GM19238 (cell line): ENCODE measurements at regions not wholly inside any gene's neighbourhood (a gene's known extent, or its start where the extent isn't known, plus 50 kb on each side); places are given as distances from the start of the nearest gene placed in this dataset.
"Not testable (repeated sequence)": the region's sequence is repeated elsewhere in the genome, so short reads cannot be mapped to it uniquely, and the experiment has no call there.

Experiments used
- DNase-seq: peaks from one replicate; pipeline ENCODE4 v3.0.0; 2011; ENCODE audit warnings: low spot score; ENCODE audit not compliant: insufficient read length

DNA sequence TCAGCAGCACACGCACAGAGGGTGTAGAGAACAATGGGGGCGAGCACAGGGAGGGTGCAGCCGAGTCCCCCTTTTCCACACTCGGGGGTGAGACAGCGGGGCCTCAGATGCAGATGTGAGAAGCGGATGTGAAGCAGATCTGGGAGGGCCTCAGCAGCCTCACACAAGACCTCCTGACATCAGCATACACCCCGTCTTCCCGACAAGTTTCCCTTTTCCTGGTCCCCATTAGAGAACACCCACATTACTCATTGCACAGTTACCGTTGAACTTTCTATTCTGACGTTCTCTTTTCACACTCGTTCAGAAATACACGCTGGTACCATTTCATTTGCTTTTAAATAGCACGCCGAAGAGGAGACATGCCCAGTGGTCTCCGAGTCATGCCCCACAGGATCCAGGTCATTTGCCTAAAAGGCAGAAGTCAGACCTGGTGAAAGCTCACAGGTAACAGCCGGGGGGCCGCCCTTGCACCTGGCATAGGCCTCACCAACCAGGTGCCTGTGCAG is 129.5 kb upstream of the ID2 start:
- DNase-seq, result no peak

- DNase-seq, result no peak
Observed at GRCh38 chr2:8553643-8554042, 128.2 kb upstream of the ID2 start.

DNA sequence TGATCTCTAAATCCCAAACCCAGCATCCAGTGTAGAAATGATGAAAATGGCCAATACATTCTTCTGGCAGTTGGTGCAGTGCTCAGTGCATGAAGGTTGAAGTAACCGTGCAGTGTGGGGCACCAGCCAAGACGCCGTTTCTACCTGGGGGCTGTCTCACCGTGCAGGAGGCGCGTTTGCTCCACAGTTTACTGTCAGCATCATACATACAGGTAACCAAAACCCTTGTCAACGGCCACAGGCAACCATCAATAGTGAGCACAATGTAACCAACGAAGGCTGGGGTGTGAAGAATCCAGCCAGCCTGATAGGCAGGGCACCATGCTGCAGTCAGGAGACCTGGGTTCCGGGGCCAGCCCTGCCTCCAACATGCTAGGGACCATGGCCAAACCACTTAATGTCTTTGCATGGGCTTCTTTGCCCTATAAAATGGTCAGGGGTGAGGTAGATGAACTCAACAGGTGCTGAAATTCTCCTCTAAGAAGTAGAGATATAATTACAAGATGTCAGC is 127.5 kb upstream of the ID2 start:
- no peak for DNase-seq

GRCh38 chr2:8555543-8555942 is 126.3 kb upstream of the ID2 start:
- no peak for DNase-seq

DNA sequence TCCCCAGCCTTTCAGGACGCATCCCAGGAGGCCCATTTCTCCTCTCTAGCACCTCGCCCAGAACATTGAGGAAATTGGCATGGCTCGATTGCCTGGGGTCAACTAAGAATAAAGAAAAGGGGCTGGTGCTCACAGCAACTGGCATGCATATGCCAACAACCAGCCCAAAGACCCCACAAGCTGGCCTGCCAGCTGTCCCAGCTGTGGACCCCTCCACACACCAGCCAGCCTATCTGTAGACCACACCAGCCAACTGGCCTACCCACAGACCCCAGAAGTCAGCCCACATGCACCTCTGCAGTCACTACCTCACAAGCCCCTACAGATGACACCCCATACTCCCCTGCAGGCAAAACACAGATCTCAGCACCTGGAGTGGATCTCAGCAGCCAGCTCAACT is 123.8 kb upstream of the ID2 start:
- no peak for DNase-seq

DNA sequence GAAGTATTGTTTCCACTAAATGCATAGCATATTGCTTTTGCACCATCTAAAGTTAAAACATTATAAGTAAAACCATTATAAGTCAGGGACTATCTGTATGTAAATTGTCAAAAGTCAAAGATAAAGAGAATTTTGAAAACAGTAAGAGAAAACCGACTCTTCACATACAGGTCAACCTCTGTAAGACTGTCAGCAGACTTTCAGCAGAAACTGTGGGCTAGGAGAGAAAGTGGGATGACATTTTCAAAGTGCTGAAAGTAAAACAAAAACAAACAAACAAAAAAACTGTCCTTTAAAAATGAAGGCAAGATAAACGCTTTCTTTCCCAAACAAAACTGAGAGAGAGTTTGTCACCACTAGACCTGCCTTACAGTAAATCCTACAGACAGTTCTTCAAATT is 122.9 kb upstream of the ID2 start:
- DNase-seq, result no peak

DNA sequence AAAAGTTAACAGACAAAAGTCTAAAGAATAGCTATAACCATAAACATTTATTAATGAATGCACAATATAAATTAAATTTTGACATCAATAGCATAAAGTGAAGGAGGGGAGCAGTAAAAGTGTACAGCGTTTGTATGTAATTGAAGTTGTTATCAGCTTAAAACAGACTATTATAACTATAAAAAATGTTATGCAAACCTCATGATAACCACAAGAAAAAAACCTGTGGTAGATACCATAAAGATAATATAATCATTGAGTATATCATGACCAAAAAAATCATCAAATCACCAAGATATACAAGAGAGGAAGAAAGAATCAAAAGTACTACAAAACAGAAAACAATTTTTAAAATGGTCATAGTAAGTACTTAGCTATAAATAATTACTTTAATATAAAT is 122.1 kb upstream of the ID2 start:
- DNase-seq, result no peak

DNA sequence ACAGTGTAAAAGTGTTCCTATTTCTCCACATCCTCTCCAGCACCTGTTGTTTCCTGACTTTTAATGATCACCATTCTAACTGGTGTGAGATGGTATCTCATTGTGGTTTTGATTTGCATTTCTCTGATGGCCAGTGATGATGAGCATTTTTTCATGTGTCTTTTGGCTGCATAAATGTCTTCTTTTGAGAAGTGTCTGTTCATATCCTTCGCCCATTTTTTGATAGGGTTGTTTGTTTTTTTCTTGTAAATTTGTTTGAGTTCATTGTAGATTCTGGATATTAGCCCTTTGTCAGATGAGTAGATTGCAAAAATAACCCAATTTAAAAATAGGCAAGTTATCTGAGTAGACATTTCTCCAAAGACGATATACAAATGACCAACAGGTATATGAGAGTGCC is 120.2 kb upstream of the ID2 start:
- not testable (repeated sequence) for DNase-seq

- DNase-seq, result no peak
Observed at GRCh38 chr2:8563814-8564474, 117.9 kb upstream of the ID2 start.

- DNase-seq, result no peak
Observed at GRCh38 chr2:8564475-8564874, 117.4 kb upstream of the ID2 start.

DNA sequence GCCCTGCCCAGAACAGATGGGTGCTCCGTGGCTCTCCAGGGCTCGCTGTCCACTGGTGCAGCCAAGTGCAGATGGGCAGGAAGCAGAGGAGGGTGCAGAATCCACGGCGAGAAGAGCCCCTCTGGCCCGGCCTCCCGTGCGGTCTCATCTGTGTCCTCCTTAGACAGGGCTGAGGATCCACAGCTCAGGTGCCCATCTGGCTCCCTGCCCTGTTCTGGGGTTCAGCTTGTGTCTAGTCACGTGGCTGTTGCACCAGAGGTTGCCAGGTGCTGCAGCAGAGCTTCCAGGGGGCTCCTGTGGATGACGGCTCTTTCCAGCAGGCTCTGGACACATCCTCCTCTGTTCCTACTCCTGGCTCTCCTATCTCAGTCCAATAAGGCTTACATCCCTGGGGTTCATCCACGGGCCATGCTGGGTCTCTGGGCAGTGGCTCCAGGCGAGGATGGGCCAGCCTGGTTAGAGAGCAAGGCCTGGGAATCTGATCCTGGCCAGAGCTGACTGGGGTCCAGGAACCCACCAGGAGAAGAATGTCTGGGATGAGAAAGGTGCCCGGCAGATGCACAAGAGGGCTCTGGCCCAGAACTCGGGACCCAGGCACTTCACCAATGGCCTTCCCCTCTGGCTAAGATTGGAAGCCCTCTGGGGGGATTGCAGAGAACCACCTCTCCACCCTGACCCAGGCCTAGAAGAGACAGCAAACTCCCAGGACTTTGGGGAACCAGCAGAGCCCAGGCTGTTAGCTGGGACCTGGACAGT is 116.3 kb upstream of the ID2 start:
- DNase-seq, result no peak

DNA sequence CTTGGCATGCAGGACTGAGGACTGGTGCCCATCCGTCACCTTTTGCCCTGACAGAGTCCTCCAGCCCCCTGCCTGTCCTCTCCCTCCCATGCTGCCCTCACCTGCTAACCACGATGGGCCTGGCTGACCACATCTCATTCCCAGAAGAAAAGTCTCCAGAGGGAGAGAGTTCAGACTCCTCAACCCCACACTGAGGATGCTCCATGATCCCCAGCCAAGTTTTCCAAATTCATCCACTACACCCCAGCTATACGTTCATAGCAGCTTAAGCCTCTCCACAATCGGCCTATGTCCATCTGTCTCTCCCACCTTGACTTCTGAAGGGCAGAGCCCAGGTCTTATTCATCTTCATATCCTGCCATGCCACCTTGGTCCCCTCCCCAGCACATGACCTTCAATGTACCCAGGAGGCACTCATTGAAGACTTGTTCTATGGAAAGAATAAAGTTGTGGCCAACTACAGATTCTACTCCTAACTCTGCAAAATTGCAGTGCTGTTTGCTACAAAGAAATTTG is 115.6 kb upstream of the ID2 start:
- no peak for DNase-seq

DNA sequence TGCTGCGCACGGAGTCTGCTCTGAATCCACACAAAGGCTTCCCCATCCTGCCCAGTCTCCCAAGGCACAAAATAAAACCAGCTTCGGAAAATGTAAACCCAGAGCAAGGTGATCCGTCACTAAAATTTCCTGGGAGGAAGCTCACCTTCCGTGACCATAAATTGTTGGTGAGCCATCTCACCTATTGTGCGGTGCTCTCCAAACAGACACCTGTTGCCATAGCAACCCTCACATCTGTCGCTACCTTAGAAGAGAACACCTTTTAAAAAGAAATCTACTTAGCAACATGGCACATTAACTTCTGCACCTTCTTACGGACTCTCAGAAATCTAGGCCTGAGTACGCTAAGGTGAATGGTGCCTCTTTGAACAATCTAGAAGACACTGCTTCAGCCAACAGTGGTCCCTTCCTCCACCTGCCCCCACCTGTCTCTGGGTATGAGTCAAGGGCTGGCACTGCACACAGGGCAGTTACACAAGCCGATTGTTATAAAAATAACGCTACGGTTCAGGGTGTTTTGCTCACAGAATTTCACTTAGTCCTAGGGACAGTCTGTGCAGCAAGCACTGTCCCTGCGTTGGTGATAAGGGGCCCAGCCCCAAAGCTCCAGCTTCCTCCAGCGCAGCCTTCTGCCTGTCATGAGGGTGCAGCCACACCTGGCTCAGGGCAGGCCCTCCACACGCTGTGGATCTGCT is 114.9 kb upstream of the ID2 start:
- DNase-seq, result no peak

GRCh38 chr2:8567469-8568260 is 114.2 kb upstream of the ID2 start:
- DNase-seq, result no peak

- no peak for DNase-seq
Observed at GRCh38 chr2:8568543-8569302, 113.1 kb upstream of the ID2 start.

- no peak for DNase-seq
Observed at GRCh38 chr2:8569332-8569930, 112.4 kb upstream of the ID2 start.

DNA sequence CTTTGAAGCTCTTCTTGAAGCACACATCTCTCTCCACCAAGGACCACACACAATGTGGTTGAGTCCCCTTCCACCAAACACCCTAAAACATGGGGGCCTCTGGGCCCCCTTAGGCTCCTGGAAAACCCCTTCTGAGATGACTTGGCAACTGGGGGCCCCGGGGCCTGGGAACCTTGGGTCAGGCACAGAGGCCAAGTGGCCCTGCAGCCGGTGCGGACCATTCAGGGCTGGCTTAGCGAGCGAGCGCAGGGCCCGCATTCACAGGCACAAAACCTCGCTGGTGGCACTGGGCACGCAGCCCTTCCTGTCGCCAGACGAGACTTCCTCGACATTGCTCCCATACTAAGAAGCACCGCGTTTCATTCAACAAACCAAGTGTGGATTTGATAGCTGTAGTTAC is 111.2 kb upstream of the ID2 start:
- DNase-seq, result no peak

GRCh38 chr2:8571301-8571791 is 110.5 kb upstream of the ID2 start:
- no peak for DNase-seq

- no peak for DNase-seq
Observed at GRCh38 chr2:8571792-8572499, 109.9 kb upstream of the ID2 start.
